IMR-90 (cell line): ENCODE measurements at regions not wholly inside any gene's neighbourhood (a gene's known extent, or its start where the extent isn't known, plus 50 kb on each side); places are given as distances from the start of the nearest gene placed in this dataset.

Experiments
- ATAC-seq: fragments of 200-7000 bp; cut with Tn5 transposase; 2 replicates; pipeline ENCODE4 v1.9.1; 2020; ENCODE audit warnings: low read depth, mild to moderate bottlenecking, moderate library complexity
- BruUV-seq: library from RNA; stranded (reverse); fragments of 400-500 nt; replicated peaks from 2 replicates; lab custom pipeline; 2021; lab: Mats Ljungman, UMichigan
- CTCF ChIA-PET: fragments of 300-600 bp; formaldehyde crosslinking; extraction: SDS; loops from one replicate; lab custom pipeline; 2021; ENCODE audit warnings: antibody characterized with exemption; lab: Yijun Ruan, JAX
- POLR2A ChIA-PET: fragments of 300-600 bp; sonication (Branson Sonifier 250); formaldehyde crosslinking; loops from one replicate; lab custom pipeline; 2022; ENCODE audit warnings: antibody characterized with exemption; ENCODE audit not compliant: unreplicated experiment; lab: Charles Lee
- DNase-seq: peaks from one replicate; pipeline ENCODE4 v3.0.0; 2013
- H2AFZ ChIP-seq: replicated peaks from 2 replicates; pipeline ENCODE3; 2013; ENCODE audit warnings: low read length, mild to moderate bottlenecking; ENCODE audit not compliant: poor library complexity
- H2AK5ac ChIP-seq: 2 replicates; pipeline ENCODE4 v1.6.1; 2013; ENCODE audit warnings: low read depth, low read length, inconsistent platforms
- H2AK9ac ChIP-seq: replicated peaks from 2 replicates; pipeline ENCODE3; 2013; ENCODE audit warnings: mild to moderate bottlenecking, low read depth, low read length, moderate library complexity; ENCODE audit not compliant: poor library complexity
- H2BK120ac ChIP-seq: 2 replicates; pipeline ENCODE4 v1.6.1; 2013; ENCODE audit warnings: low read depth, low read length, inconsistent platforms
- H2BK15ac ChIP-seq: 3 replicates; pipeline ENCODE4 v1.6.1; 2013; ENCODE audit warnings: low read depth, low read length, inconsistent platforms
- H2BK20ac ChIP-seq: 2 replicates; pipeline ENCODE4 v1.6.1; 2013; ENCODE audit warnings: low read depth, mild to moderate bottlenecking, inconsistent platforms, low read length, moderate library complexity
- H2BK5ac ChIP-seq: 2 replicates; pipeline ENCODE4 v1.6.1; 2013; ENCODE audit warnings: mild to moderate bottlenecking, low read depth, low read length, inconsistent platforms; ENCODE audit not compliant: poor library complexity, severe bottlenecking
- H3K14ac ChIP-seq: replicated peaks from 2 replicates; pipeline ENCODE4 v1.6.1; 2013; ENCODE audit warnings: low read depth, low read length, inconsistent platforms
- H3K18ac ChIP-seq: 2 replicates; pipeline ENCODE4 v1.6.1; 2013; ENCODE audit warnings: low read depth, low read length, control low read depth
- H3K23ac ChIP-seq: 2 replicates; pipeline ENCODE4 v1.6.1; 2013; ENCODE audit warnings: low read depth, low read length, inconsistent platforms
- H3K27ac ChIP-seq: 2 replicates; pipeline ENCODE4 v1.5.1; 2013; ENCODE audit warnings: mild to moderate bottlenecking, control low read depth, low read length; ENCODE audit not compliant: insufficient read depth
- H3K27me3 ChIP-seq: 2 replicates; pipeline ENCODE4 v1.6.1; 2013; ENCODE audit warnings: low read length; ENCODE audit not compliant: control insufficient read depth, insufficient read depth
- H3K36me3 ChIP-seq: 2 replicates; pipeline ENCODE4 v1.6.1; 2013; ENCODE audit warnings: low read length, mixed read lengths; ENCODE audit not compliant: control insufficient read depth, insufficient read depth
- H3K4ac ChIP-seq: 2 replicates; pipeline ENCODE4 v1.6.1; 2013; ENCODE audit warnings: low read depth, low read length, inconsistent platforms
- H3K4me1 ChIP-seq: 2 replicates; pipeline ENCODE4 v1.6.1; 2013; ENCODE audit warnings: low read length, mixed read lengths; ENCODE audit not compliant: control insufficient read depth, insufficient read depth
- H3K4me2 ChIP-seq: 2 replicates; pipeline ENCODE4 v1.6.1; 2013; ENCODE audit warnings: low read depth, mild to moderate bottlenecking, control low read depth, low read length, moderate library complexity
- H3K4me3 ChIP-seq: 2 replicates; pipeline ENCODE4 v1.5.1; 2013; ENCODE audit warnings: low read depth, mild to moderate bottlenecking, control low read depth, low read length, moderate library complexity; ENCODE audit not compliant: insufficient read depth
- H3K56ac ChIP-seq: 2 replicates; pipeline ENCODE4 v1.6.1; 2013; ENCODE audit warnings: low read length, inconsistent platforms; ENCODE audit not compliant: insufficient read depth; ENCODE audit errors: extremely low read depth
- H3K79me1 ChIP-seq, 2 experiments: 2 replicates each; pipeline ENCODE4 v1.6.1; 2013; ENCODE audit warnings: low read length in 2 of 2, inconsistent platforms in 1 of 2, low read depth in 1 of 2
- H3K9ac ChIP-seq: 2 replicates; pipeline ENCODE4 v1.6.1; 2013; ENCODE audit warnings: low read depth, low read length, control low read depth
- H3K9me1 ChIP-seq: 2 replicates; pipeline ENCODE4 v1.6.1; 2013; ENCODE audit warnings: low read length, inconsistent platforms; ENCODE audit not compliant: insufficient read depth
- H3K9me3 ChIP-seq: 2 replicates; pipeline ENCODE4 v1.6.1; 2013; ENCODE audit warnings: low read length; ENCODE audit not compliant: control insufficient read depth, insufficient read depth
- H4K20me1 ChIP-seq: 2 replicates; pipeline ENCODE4 v1.6.1; 2013; ENCODE audit warnings: low read length, inconsistent platforms; ENCODE audit not compliant: insufficient read depth
- H4K5ac ChIP-seq: 2 replicates; pipeline ENCODE4 v1.6.1; 2013; ENCODE audit warnings: mild to moderate bottlenecking, low read depth, low read length, control low read depth
- H4K8ac ChIP-seq, 2 experiments: 2 replicates each; pipeline ENCODE4 v1.6.1; 2013; ENCODE audit warnings: low read depth in 2 of 2, low read length in 2 of 2, control low read depth in 1 of 2, inconsistent platforms in 1 of 2
- H4K91ac ChIP-seq: 2 replicates; pipeline ENCODE4 v1.6.1; 2013; ENCODE audit warnings: low read depth, low read length, inconsistent platforms; ENCODE audit not compliant: insufficient read depth
- BHLHE40 ChIP-seq: fragments of 150-350 bp; IDR thresholded peaks from 2 replicates; pipeline ENCODE4 v1.6.1; 2016; ENCODE audit warnings: mild to moderate bottlenecking, low read depth, low read length
- CEBPB ChIP-seq: IDR thresholded peaks from 2 replicates; pipeline ENCODE4 v1.6.1; 2012; ENCODE audit warnings: low read depth, low read length, improper control_type of control experiment
- CHD1 ChIP-seq: IDR thresholded peaks from 2 replicates; pipeline ENCODE4 v1.6.1; 2012; ENCODE audit warnings: low read depth, low read length, improper control_type of control experiment
- CTCF ChIP-seq: conservative IDR thresholded peaks from 2 replicates; pipeline ENCODE4 v1.5.1; 2012; ENCODE audit warnings: mild to moderate bottlenecking, low read depth, low read length, improper control_type of control experiment
- ELK1 ChIP-seq: fragments of 150-350 bp; IDR thresholded peaks from 2 replicates; pipeline ENCODE4 v1.6.1; 2016; ENCODE audit warnings: low read depth, mild to moderate bottlenecking, low read length, moderate library complexity, borderline replicate concordance
- FOS ChIP-seq: fragments of 150-350 bp; IDR thresholded peaks from 2 replicates; pipeline ENCODE4 v1.6.1; 2016; ENCODE audit warnings: low read depth, low read length
- MAFK ChIP-seq: IDR thresholded peaks from 2 replicates; pipeline ENCODE4 v1.6.1; 2012; ENCODE audit warnings: low read depth, low read length, improper control_type of control experiment
- MAZ ChIP-seq: IDR thresholded peaks from 2 replicates; pipeline ENCODE4 v1.6.1; 2012; ENCODE audit warnings: low read depth, mild to moderate bottlenecking, low read length, improper control_type of control experiment, moderate library complexity, borderline replicate concordance
- MXI1 ChIP-seq: IDR thresholded peaks from 2 replicates; pipeline ENCODE4 v1.6.1; 2012; ENCODE audit warnings: low read depth, mild to moderate bottlenecking, low read length, moderate library complexity, borderline replicate concordance
- NFE2L2 ChIP-seq: fragments of 150-350 bp; IDR thresholded peaks from 2 replicates; pipeline ENCODE4 v1.6.1; 2016; ENCODE audit warnings: low read depth, mild to moderate bottlenecking, low read length
- POLR2A ChIP-seq: IDR thresholded peaks from 2 replicates; pipeline ENCODE4 v1.6.1; 2012; ENCODE audit warnings: mild to moderate bottlenecking, low read depth, low read length
- RAD21 ChIP-seq: IDR thresholded peaks from 2 replicates; pipeline ENCODE4 v1.6.1; 2012; ENCODE audit warnings: low read length, improper control_type of control experiment
- RCOR1 ChIP-seq: IDR thresholded peaks from 2 replicates; pipeline ENCODE4 v1.6.1; 2012; ENCODE audit warnings: mild to moderate bottlenecking, low read length, improper control_type of control experiment; ENCODE audit not compliant: insufficient replicate concordance
- RFX5 ChIP-seq: IDR thresholded peaks from 2 replicates; pipeline ENCODE4 v1.8.0; 2012; ENCODE audit warnings: low read depth, mild to moderate bottlenecking, low read length, moderate library complexity
- SMC3 ChIP-seq: fragments of 150-350 bp; IDR thresholded peaks from 2 replicates; pipeline ENCODE4 v1.6.1; 2016; ENCODE audit warnings: low read depth, mild to moderate bottlenecking, antibody characterized with exemption, low read length, moderate library complexity
- WGBS, 2 experiments: methylation state at CpG; one replicate each; pipeline versions ENCODE4 v1.1.5 to v1.1.7; 2013; ENCODE audit warnings: missing lambda C conversion rate in 2 of 2; ENCODE audit not compliant: insufficient read length in 1 of 2; ENCODE audit errors: extremely low coverage in 2 of 2; 5-methylcytosine and 5-hydroxymethylcytosine counted together
- dilution Hi-C: fragments of 300-500 bp; cut with HindIII; formaldehyde crosslinking; loops from one replicate; pipeline ENCODE4 v1.14.3; 2018; ENCODE audit warnings: low sequenced_read_pairs; ENCODE audit not compliant: unreplicated experiment
- in situ Hi-C: fragments of 300-500 bp; cut with MboI; formaldehyde crosslinking; loops from 3 replicates; pipeline ENCODE4 v1.14.3; 2019; ENCODE audit warnings: low sequenced_read_pairs, inconsistent platforms, mixed read lengths
- intact Hi-C: fragments of 100-400 bp; cut with micrococcal nuclease; formaldehyde crosslinking; loops from 2 replicates; pipeline ENCODE4 v1.10.0; 2022
- TF ChIP-seq, protein P1 (sequence below): fragments of 150-350 bp; IDR thresholded peaks from 2 replicates; pipeline ENCODE4 v1.6.1; 2017; ENCODE audit warnings: mild to moderate bottlenecking, antibody characterized with exemption, low read length, low read depth

- ATAC-seq (peak; percentile 68), DNase-seq (peak; percentile 88)
- CTCF ChIA-PET, result no interaction called here
- H3K14ac ChIP-seq, result peak overlapping the region; percentile 97
- H2BK120ac ChIP-seq, result peak overlapping the region; percentile 96
- H4K8ac ChIP-seq, result peak overlapping the region; percentile 48 to 86
- H4K20me1 ChIP-seq, result no peaks in the 10 kb centered on the region
- H3K79me1 ChIP-seq, result peaks cover 0 to 11% of the 10 kb centered on the region in 2 experiments; a peak in 2 of 4 replicates
- in situ Hi-C loops (no loop called here), dilution Hi-C loops (no loop called here), intact Hi-C loops (no loop called here)
- peak overlapping the region; percentile 62; the same call in 2 of the 3 replicates for H2BK15ac ChIP-seq
- peak overlapping the region; percentile 82 for H3K56ac ChIP-seq
- H3K27me3 ChIP-seq, result no peaks in the 10 kb centered on the region
- H2AK9ac ChIP-seq, result no peak overlapping the region
- H3K4me2 ChIP-seq, result peak overlapping the region; percentile 56; the same call in 1 of the 2 replicates
- H3K18ac ChIP-seq, result peak overlapping the region; percentile 91; the same call in 1 of the 2 replicates
- no peak overlapping the region for H3K4me3 ChIP-seq
- H3K23ac ChIP-seq, result peak overlapping the region; percentile 97
- H3K9ac ChIP-seq, result peak overlapping the region; percentile 35; the same call in 1 of the 2 replicates
- H3K36me3 ChIP-seq, result no peaks in the 10 kb centered on the region
- H3K9me1 ChIP-seq, result peaks cover 13% of the 10 kb centered on the region; the same call in 1 of the 2 replicates
- H3K4me1 ChIP-seq, result peaks cover 16% of the 10 kb centered on the region
- H2AK5ac ChIP-seq, result peak overlapping the region; percentile 76
- H4K91ac ChIP-seq, result peak overlapping the region; percentile 88
- WGBS, 2 experiments, result 0% methylated on average over 1 of the region's 4 CpGs; no CpG with 5 or more reads in 1 of the 2 experiments
- peak overlapping the region; percentile 85 for H4K5ac ChIP-seq
- no peak for TF ChIP-seq CEBPB
- 0 out of 2 replicates have a peak, but pooled peaks have one; percentile 16 for TF ChIP-seq RAD21
- TF ChIP-seq, protein P1, sequence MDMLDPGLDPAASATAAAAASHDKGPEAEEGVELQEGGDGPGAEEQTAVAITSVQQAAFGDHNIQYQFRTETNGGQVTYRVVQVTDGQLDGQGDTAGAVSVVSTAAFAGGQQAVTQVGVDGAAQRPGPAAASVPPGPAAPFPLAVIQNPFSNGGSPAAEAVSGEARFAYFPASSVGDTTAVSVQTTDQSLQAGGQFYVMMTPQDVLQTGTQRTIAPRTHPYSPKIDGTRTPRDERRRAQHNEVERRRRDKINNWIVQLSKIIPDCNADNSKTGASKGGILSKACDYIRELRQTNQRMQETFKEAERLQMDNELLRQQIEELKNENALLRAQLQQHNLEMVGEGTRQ, result no peak
- TF ChIP-seq MXI1, result no peak
- TF ChIP-seq RCOR1, result peak; percentile 83
- TF ChIP-seq ELK1, result no peak
- no peak for TF ChIP-seq CTCF
- no peak for TF ChIP-seq CHD1
- peak; percentile 66 for TF ChIP-seq FOS
- no peak for TF ChIP-seq NFE2L2
- no peak for TF ChIP-seq SMC3
- TF ChIP-seq MAZ, result no peak
- TF ChIP-seq POLR2A, result no peak
- TF ChIP-seq RFX5, result no peak
- TF ChIP-seq BHLHE40, result no peak
- no peak for TF ChIP-seq MAFK
- no TSS peak for BruUV-seq
- peak overlapping the region; percentile 95 for H3K4ac ChIP-seq
- no peaks in the 10 kb centered on the region for H3K9me3 ChIP-seq
- H3K27ac ChIP-seq, result peak overlapping the region; percentile 85
- peak overlapping the region; percentile 98 for H2BK20ac ChIP-seq
- POLR2A ChIA-PET, result no interaction called here
- H2AFZ ChIP-seq, result peak overlapping the region; percentile 4
- peak overlapping the region; percentile 92 for H2BK5ac ChIP-seq
Measured at GRCh38 chr15:39248204-39248603, 332.7 kb upstream of the THBS1 start.
